ENCODE measurements at regions not wholly inside any gene's neighbourhood (a gene's known extent, or its start where the extent isn't known, plus 50 kb on each side); places are given as distances from the start of the nearest gene placed in this dataset.

- no peak for TF ChIP-seq CTCF (IDR thresholded peaks at IDR 0.05)
- no peak for TF ChIP-seq SMC3 (IDR thresholded peaks at IDR 0.05; ENCODE audit: low read depth, low read length)
- no peak for TF ChIP-seq EP300 (IDR thresholded peaks at IDR 0.05; ENCODE audit: borderline replicate concordance in 1 of 2, low read depth in 1 of 2, low read length in 1 of 2)
- no peak for TF ChIP-seq TEAD4 (IDR thresholded peaks at IDR 0.05; ENCODE audit: borderline replicate concordance, insufficient read depth)
- no peak for TF ChIP-seq NRF1 (IDR thresholded peaks at IDR 0.05; ENCODE audit: low read depth, low read length)
- no peak for TF ChIP-seq EZH2phosphoT487 (IDR thresholded peaks at IDR 0.05; ENCODE audit: borderline replicate concordance, low read depth)
- no peak for TF ChIP-seq FOXM1 (IDR thresholded peaks at IDR 0.05; ENCODE audit: low read depth)
These were observed 612.8 kb downstream of the IPMK start for GRCh38 chr10:57654856-57655255.
